HG03175 (cell line): ENCODE measurements at regions not wholly inside any gene's neighbourhood (a gene's known extent, or its start where the extent isn't known, plus 50 kb on each side); places are given as distances from the start of the nearest gene placed in this dataset.

Experiments
- ATAC-seq: cut with Tn5 transposase; IDR thresholded peaks from one replicate; pipeline ENCODE4 v1.9.1; 2021; ENCODE audit warnings: mild to moderate bottlenecking, moderate library complexity; ENCODE audit not compliant: unreplicated experiment

GRCh38 chr1:98428864-98429263 is 232.7 kb upstream of the SNX7 start:
- ATAC-seq, result no peak

GRCh38 chr1:98427664-98428063 is 233.9 kb upstream of the SNX7 start:
- no peak for ATAC-seq

- no peak for ATAC-seq
Measured at GRCh38 chr1:98426092-98426491, 235.4 kb upstream of the SNX7 start.

- ATAC-seq, result no peak
Measured at GRCh38 chr1:98422816-98423215, 238.7 kb upstream of the SNX7 start.

- ATAC-seq, result no peak
Measured at GRCh38 chr1:98421085-98421435, 240.5 kb upstream of the SNX7 start.

- no peak for ATAC-seq
Measured at GRCh38 chr1:98420376-98421084, 241.0 kb upstream of the SNX7 start.

- no peak for ATAC-seq
Measured at GRCh38 chr1:98417820-98418219, 243.7 kb upstream of the SNX7 start.

- ATAC-seq, result no peak
Measured at GRCh38 chr1:98410082-98410481, 251.4 kb upstream of the SNX7 start.

GRCh38 chr1:98406352-98407088 is 255.0 kb upstream of the SNX7 start:
- no peak for ATAC-seq

- peak; percentile 79 for ATAC-seq
Measured at GRCh38 chr1:98405581-98406074, 255.9 kb upstream of the SNX7 start.

- no peak for ATAC-seq
Measured at GRCh38 chr1:98404866-98405265, 256.7 kb upstream of the SNX7 start.

GRCh38 chr1:98403963-98404480 is 257.5 kb upstream of the SNX7 start:
- no peak for ATAC-seq

- no peak for ATAC-seq
Measured at GRCh38 chr1:98402860-98403259, 258.7 kb upstream of the SNX7 start.

GRCh38 chr1:98400446-98400845 is 261.1 kb upstream of the SNX7 start:
- no peak for ATAC-seq

GRCh38 chr1:98399218-98399617 is 262.3 kb upstream of the SNX7 start:
- ATAC-seq, result no peak

- no peak for ATAC-seq
Measured at GRCh38 chr1:98398649-98399048, 262.9 kb upstream of the SNX7 start.

GRCh38 chr1:98398092-98398491 is 263.4 kb upstream of the SNX7 start:
- ATAC-seq, result no peak

- ATAC-seq, result no peak
Measured at GRCh38 chr1:98393719-98394118, 267.8 kb upstream of the SNX7 start.

- ATAC-seq, result no peak
Measured at GRCh38 chr1:98391175-98391574, 270.3 kb upstream of the SNX7 start.

- ATAC-seq, result no peak
Measured at GRCh38 chr1:98389809-98390208, 271.7 kb upstream of the SNX7 start.

GRCh38 chr1:98388441-98388840 is 273.1 kb upstream of the SNX7 start:
- ATAC-seq, result peak; percentile 85

GRCh38 chr1:98387701-98388100 is 273.8 kb upstream of the SNX7 start:
- ATAC-seq, result no peak
